Neural cell (in vitro differentiated cells): ENCODE measurements at regions not wholly inside any gene's neighbourhood (a gene's known extent, or its start where the extent isn't known, plus 50 kb on each side); places are given as distances from the start of the nearest gene placed in this dataset.
"Not testable (repeated sequence)": the region's sequence is repeated elsewhere in the genome, so short reads cannot be mapped to it uniquely, and the experiment has no call there.

Source experiments
- H2AFZ ChIP-seq: fragments of 200-600, 300-800 bp; sonication (generic), shearing (Covaris generic); 2 replicates; pipeline ENCODE4 v1.6.0; 2014; ENCODE audit warnings: low read depth, mild to moderate bottlenecking, antibody characterized with exemption, low read length, moderate library complexity
- H3F3A ChIP-seq: fragments of 200-600 bp; shearing (Covaris generic); 2 replicates; pipeline ENCODE4 v1.6.1; 2016; ENCODE audit warnings: mild to moderate bottlenecking, moderate library complexity, mixed read lengths, antibody characterized with exemption, low read length; ENCODE audit not compliant: insufficient read depth, poor library complexity, severe bottlenecking
- H3K27ac ChIP-seq: fragments of 200-600, 300-800 bp; sonication (generic), shearing (Covaris generic); 2 replicates; pipeline ENCODE4 v1.5.1; 2014; ENCODE audit warnings: mild to moderate bottlenecking, low read length, moderate library complexity
- H3K27me3 ChIP-seq: fragments of 300-800, 200-600 bp; sonication (generic), shearing (Covaris generic); 2 replicates; pipeline ENCODE4 v1.6.0; 2014; ENCODE audit warnings: mild to moderate bottlenecking, low read depth, low read length, moderate library complexity; ENCODE audit not compliant: insufficient read depth
- H3K36me3 ChIP-seq: fragments of 300-800, 200-600 bp; sonication (generic), shearing (Covaris generic); 2 replicates; pipeline ENCODE4 v1.5.1; 2014; ENCODE audit warnings: mild to moderate bottlenecking, antibody characterized with exemption, low read length, moderate library complexity; ENCODE audit not compliant: insufficient read depth
- H3K4me2 ChIP-seq: fragments of 300-800, 200-600 bp; sonication (generic), shearing (Covaris generic); 2 replicates; pipeline ENCODE4 v1.6.0; 2014; ENCODE audit warnings: mild to moderate bottlenecking, low read length
- H3K4me3 ChIP-seq: fragments of 300-800, 200-600 bp; sonication (generic), shearing (Covaris generic); 2 replicates; pipeline ENCODE4 v1.5.1; 2014; ENCODE audit warnings: mild to moderate bottlenecking, low read length, moderate library complexity
- H3K79me2 ChIP-seq: fragments of 200-600 bp; shearing (Covaris generic); replicated peaks from 2 replicates; pipeline ENCODE4 v1.6.0; 2014; ENCODE audit warnings: mild to moderate bottlenecking, low read length, moderate library complexity; ENCODE audit not compliant: insufficient read depth
- H3K9ac ChIP-seq: fragments of 300-800, 200-600 bp; sonication (generic), shearing (Covaris generic); 2 replicates; pipeline ENCODE4 v1.6.1; 2016; ENCODE audit warnings: mild to moderate bottlenecking, low read length, mixed read lengths
- H3K9me2 ChIP-seq: fragments of 200-600 bp; shearing (Covaris generic); 2 replicates; pipeline ENCODE4 v1.6.1; 2016; ENCODE audit warnings: mild to moderate bottlenecking, low read length, mixed read lengths; ENCODE audit not compliant: insufficient read depth
- H3K9me3 ChIP-seq: fragments of 200-600, 300-800 bp; sonication (generic), shearing (Covaris generic); 2 replicates; pipeline ENCODE4 v1.6.1; 2016; ENCODE audit warnings: mild to moderate bottlenecking, mixed run types, low read length, moderate library complexity, mixed read lengths
- H4K20me1 ChIP-seq: fragments of 200-600 bp; shearing (Covaris generic); 2 replicates; pipeline ENCODE4 v1.6.1; 2016; ENCODE audit warnings: mild to moderate bottlenecking, mixed run types; ENCODE audit not compliant: insufficient read depth
- EP300 ChIP-seq: fragments of 450-650 bp; conservative IDR thresholded peaks from 2 replicates; pipeline ENCODE4 v1.6.1; 2014; ENCODE audit warnings: antibody characterized with exemption, mild to moderate bottlenecking, moderate library complexity; ENCODE audit not compliant: poor library complexity, severe bottlenecking
- EZH2 ChIP-seq: fragments of 200-600, 300-800 bp; shearing (Covaris generic), sonication (generic); IDR thresholded peaks from 2 replicates; pipeline ENCODE4 v1.6.1; 2014; ENCODE audit warnings: antibody characterized with exemption, low read length, borderline replicate concordance, mild to moderate bottlenecking; ENCODE audit not compliant: insufficient read depth, poor library complexity, severe bottlenecking
- MXI1 ChIP-seq: fragments of 450-650 bp; conservative IDR thresholded peaks from 2 replicates; pipeline ENCODE4 v1.6.1; 2014; ENCODE audit warnings: antibody characterized with exemption, mild to moderate bottlenecking; ENCODE audit not compliant: poor library complexity, severe bottlenecking
- POLR2AphosphoS5 ChIP-seq: IDR thresholded peaks from 2 replicates; pipeline ENCODE4 v1.6.1; 2012
- RAD21 ChIP-seq: fragments of 450-650 bp; conservative IDR thresholded peaks from 2 replicates; pipeline ENCODE4 v1.6.1; 2014; ENCODE audit warnings: antibody characterized with exemption, mild to moderate bottlenecking, moderate library complexity
- SMC3 ChIP-seq: fragments of 450-650 bp; conservative IDR thresholded peaks from 2 replicates; pipeline ENCODE4 v1.6.1; 2014; ENCODE audit warnings: antibody characterized with exemption, mild to moderate bottlenecking, moderate library complexity; ENCODE audit not compliant: poor library complexity
- TAF1 ChIP-seq: IDR thresholded peaks from 2 replicates; pipeline ENCODE4 v1.6.1; 2012; ENCODE audit warnings: low read depth
- TF ChIP-seq, protein P1 (sequence below): IDR thresholded peaks from 2 replicates; pipeline ENCODE4 v1.6.1; 2012; ENCODE audit warnings: borderline replicate concordance
- TF ChIP-seq, protein P2 (sequence below): fragments of 450-650 bp; IDR thresholded peaks from 2 replicates; pipeline ENCODE4 v1.5.1; 2014; ENCODE audit warnings: antibody characterized with exemption, mild to moderate bottlenecking, moderate library complexity; ENCODE audit not compliant: poor library complexity, severe bottlenecking

DNA sequence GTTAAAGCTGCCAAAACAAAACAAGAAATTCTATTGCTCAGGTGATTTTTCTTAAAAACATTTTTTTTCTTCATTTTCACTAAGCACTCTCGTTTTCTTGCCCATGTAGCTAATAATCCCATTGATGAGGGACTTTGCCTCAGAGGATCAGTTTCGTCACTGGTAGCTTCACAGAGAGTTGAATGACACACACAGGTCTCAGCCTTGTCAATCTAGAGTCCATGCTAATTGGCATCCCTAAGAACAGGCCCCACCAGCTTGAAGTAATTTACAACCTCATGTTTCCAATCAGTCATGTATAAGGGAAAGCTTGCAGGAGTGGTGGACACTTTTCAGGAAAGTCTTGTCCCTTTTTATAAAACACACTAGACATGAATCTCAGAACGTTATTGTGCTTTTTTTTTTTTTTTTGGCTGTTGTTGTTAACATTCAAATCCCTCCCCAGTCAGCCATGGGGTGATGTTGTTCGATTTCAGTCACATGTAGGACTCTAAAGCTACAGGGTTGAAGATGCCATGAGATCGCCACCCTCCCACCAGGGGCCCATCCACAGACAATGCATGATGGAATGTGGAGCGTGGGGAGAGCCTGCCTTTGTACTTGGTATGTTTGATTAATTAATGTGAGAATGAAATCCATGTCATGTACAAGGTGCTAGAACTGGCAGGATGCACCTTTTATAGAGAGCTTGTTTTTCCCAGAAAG, 232.4 kb upstream of the FZD8 start:
- no peak overlapping the region for H3K27ac ChIP-seq
- H3F3A ChIP-seq = no peaks in the 10 kb centered on the region
- H3K79me2 ChIP-seq = no peaks in the 10 kb centered on the region
- no peaks in the 10 kb centered on the region for H4K20me1 ChIP-seq
- TF ChIP-seq TAF1 = no peak
- H3K4me2 ChIP-seq = no peak overlapping the region
- no peak overlapping the region for H3K4me3 ChIP-seq
- H3K9me3 ChIP-seq = no peaks in the 10 kb centered on the region
- H3K9me2 ChIP-seq = no peaks in the 10 kb centered on the region
- no peak overlapping the region for H3K9ac ChIP-seq
- H3K27me3 ChIP-seq = no peaks in the 10 kb centered on the region
- no peak overlapping the region for H2AFZ ChIP-seq
- H3K36me3 ChIP-seq = no peaks in the 10 kb centered on the region

DNA sequence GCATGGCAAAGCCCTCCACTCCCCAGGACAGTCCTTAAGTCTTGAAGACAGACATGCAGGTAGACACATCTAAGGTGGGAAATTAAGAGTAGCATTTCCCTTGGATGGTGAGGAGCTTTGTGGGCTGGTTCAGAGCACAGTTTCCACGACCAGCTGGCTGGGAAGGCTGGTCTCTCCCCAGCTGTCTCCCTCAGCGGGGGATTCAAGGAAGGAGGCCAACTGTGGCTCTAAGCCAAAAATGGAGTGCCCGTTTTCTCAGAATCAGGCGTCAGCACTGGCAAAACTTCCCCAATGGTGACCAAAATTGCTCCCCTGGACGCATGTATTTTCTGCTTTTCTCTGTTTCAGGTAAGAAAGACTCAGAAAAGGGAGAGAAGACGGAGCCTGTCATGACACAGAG, 230.6 kb upstream of the FZD8 start:
- no peak overlapping the region for H3K9ac ChIP-seq
- no peaks in the 10 kb centered on the region for H3K9me3 ChIP-seq
- no peak overlapping the region for H3K4me2 ChIP-seq
- H2AFZ ChIP-seq = no peak overlapping the region
- no peak overlapping the region for H3K4me3 ChIP-seq
- no peaks in the 10 kb centered on the region for H3K27me3 ChIP-seq
- no peaks in the 10 kb centered on the region for H3K9me2 ChIP-seq
- H3K27ac ChIP-seq = no peak overlapping the region
- no peaks in the 10 kb centered on the region for H4K20me1 ChIP-seq
- H3K79me2 ChIP-seq = no peaks in the 10 kb centered on the region
- no peaks in the 10 kb centered on the region for H3K36me3 ChIP-seq
- TF ChIP-seq EP300 = no peak
- TF ChIP-seq POLR2AphosphoS5 = no peak
- no peaks in the 10 kb centered on the region for H3F3A ChIP-seq

DNA sequence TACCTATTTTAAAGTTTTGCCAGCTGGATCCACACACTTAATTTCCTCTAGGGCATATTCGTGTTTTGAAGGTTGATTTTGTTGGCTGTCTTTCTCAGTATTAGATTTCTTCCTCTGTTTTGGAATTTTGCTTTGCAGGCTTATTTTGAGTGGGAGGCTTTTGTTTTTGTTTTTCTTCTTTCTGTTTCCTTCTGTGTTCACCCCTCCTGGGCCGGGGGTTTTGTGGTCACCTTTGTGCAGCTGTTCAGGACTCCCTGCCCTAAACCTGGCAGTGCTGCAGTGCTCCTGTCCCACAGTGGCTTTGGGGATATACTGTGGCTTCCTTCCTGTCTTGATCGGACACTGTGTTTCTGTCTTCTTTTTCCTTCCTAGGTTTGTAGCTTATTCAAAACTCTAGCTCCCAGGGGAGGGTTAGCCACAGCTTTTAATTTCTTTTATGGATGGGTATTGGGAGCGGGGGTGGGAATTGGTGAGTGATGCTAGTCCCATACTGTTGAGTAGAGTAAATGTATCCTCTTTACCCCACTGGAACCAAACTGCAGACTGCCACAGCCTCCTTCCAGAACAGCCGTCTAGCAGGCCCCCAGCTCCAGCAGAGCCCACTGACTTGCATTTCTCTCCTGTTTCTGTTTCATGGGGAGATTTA, 228.7 kb upstream of the FZD8 start:
- no peak overlapping the region for H3K9ac ChIP-seq
- H3K9me2 ChIP-seq = no peaks in the 10 kb centered on the region
- no peaks in the 10 kb centered on the region for H3K9me3 ChIP-seq
- H3K27me3 ChIP-seq = no peaks in the 10 kb centered on the region
- no peak overlapping the region for H3K4me2 ChIP-seq
- no peak overlapping the region for H3K4me3 ChIP-seq
- H3F3A ChIP-seq = no peaks in the 10 kb centered on the region
- TF ChIP-seq SMC3 (no peak), POLR2AphosphoS5 (no peak), TAF1 (no peak), EP300 (no peak), RAD21 (no peak), MXI1 (no peak), EZH2 (no peak)
- TF ChIP-seq, protein P1, sequence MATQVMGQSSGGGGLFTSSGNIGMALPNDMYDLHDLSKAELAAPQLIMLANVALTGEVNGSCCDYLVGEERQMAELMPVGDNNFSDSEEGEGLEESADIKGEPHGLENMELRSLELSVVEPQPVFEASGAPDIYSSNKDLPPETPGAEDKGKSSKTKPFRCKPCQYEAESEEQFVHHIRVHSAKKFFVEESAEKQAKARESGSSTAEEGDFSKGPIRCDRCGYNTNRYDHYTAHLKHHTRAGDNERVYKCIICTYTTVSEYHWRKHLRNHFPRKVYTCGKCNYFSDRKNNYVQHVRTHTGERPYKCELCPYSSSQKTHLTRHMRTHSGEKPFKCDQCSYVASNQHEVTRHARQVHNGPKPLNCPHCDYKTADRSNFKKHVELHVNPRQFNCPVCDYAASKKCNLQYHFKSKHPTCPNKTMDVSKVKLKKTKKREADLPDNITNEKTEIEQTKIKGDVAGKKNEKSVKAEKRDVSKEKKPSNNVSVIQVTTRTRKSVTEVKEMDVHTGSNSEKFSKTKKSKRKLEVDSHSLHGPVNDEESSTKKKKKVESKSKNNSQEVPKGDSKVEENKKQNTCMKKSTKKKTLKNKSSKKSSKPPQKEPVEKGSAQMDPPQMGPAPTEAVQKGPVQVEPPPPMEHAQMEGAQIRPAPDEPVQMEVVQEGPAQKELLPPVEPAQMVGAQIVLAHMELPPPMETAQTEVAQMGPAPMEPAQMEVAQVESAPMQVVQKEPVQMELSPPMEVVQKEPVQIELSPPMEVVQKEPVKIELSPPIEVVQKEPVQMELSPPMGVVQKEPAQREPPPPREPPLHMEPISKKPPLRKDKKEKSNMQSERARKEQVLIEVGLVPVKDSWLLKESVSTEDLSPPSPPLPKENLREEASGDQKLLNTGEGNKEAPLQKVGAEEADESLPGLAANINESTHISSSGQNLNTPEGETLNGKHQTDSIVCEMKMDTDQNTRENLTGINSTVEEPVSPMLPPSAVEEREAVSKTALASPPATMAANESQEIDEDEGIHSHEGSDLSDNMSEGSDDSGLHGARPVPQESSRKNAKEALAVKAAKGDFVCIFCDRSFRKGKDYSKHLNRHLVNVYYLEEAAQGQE = no peak
- TF ChIP-seq, protein P2, sequence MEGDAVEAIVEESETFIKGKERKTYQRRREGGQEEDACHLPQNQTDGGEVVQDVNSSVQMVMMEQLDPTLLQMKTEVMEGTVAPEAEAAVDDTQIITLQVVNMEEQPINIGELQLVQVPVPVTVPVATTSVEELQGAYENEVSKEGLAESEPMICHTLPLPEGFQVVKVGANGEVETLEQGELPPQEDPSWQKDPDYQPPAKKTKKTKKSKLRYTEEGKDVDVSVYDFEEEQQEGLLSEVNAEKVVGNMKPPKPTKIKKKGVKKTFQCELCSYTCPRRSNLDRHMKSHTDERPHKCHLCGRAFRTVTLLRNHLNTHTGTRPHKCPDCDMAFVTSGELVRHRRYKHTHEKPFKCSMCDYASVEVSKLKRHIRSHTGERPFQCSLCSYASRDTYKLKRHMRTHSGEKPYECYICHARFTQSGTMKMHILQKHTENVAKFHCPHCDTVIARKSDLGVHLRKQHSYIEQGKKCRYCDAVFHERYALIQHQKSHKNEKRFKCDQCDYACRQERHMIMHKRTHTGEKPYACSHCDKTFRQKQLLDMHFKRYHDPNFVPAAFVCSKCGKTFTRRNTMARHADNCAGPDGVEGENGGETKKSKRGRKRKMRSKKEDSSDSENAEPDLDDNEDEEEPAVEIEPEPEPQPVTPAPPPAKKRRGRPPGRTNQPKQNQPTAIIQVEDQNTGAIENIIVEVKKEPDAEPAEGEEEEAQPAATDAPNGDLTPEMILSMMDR = no peak
- no peaks in the 10 kb centered on the region for H3K36me3 ChIP-seq
- H3K79me2 ChIP-seq = no peaks in the 10 kb centered on the region
- H4K20me1 ChIP-seq = no peaks in the 10 kb centered on the region
- no peak overlapping the region for H3K27ac ChIP-seq
- H2AFZ ChIP-seq = no peak overlapping the region

DNA sequence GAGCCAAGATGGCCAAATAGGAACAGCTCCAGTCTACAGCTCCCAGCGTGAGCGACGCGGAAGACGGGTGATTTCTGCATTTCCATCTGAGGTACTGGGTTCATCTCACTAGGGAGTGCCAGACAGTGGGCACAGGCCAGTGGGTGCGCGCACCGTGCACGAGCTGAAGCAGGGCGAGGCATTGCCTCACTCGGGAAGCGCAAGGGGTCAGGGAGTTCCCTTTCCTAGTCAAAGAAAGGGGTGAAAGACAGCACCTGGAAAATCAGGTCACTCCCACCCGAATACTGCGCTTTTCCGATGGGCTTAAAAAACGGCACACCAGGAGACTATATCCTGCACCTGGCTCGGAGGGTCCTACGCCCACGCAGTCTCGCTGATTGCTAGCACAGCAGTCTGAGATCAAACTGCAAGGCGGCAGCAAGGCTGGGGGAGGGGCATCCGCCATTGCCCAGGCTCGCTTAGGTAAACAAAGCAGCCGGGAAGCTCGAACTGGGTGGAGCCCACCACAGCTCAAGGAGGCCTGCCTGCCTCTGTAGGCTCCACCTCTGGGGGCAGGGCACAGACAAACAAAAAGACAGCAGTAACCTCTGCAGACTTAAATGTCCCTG, 216.7 kb upstream of the FZD8 start:
- H3K9ac ChIP-seq, H3F3A ChIP-seq, H3K79me2 ChIP-seq, H3K9me3 ChIP-seq, H3K4me2 ChIP-seq, H4K20me1 ChIP-seq, H3K27me3 ChIP-seq, H3K9me2 ChIP-seq, H3K4me3 ChIP-seq, H2AFZ ChIP-seq, H3K36me3 ChIP-seq, H3K27ac ChIP-seq: not testable (repeated sequence)
